Panc1 (cell line): ENCODE measurements at regions not wholly inside any gene's neighbourhood (a gene's known extent, or its start where the extent isn't known, plus 50 kb on each side); places are given as distances from the start of the nearest gene placed in this dataset.

Source experiments
- ATAC-seq: fragments of 200-7000 bp; cut with Tn5 transposase; 2 replicates; pipeline ENCODE4 v1.9.1; 2020; ENCODE audit warnings: mild to moderate bottlenecking, moderate library complexity
- BruUV-seq: library from RNA; stranded (reverse); fragments of 400-500 nt; replicated peaks from 2 replicates; lab custom pipeline; 2021; lab: Mats Ljungman, UMichigan
- CTCF ChIA-PET: fragments of 300-600 bp; sonication (Branson Sonifier 250); formaldehyde crosslinking; loops from one replicate; lab custom pipeline; 2022; ENCODE audit warnings: antibody characterized with exemption; lab: Charles Lee
- POLR2A ChIA-PET: fragments of 300-600 bp; sonication (Branson Sonifier 250); formaldehyde crosslinking; loops from one replicate; lab custom pipeline; 2022; ENCODE audit warnings: antibody characterized with exemption; lab: Charles Lee
- DNase-seq: peaks from one replicate; pipeline ENCODE4 v3.0.0-alpha.2; 2010; ENCODE audit warnings: low read depth, low spot score
- H3K27ac ChIP-seq: 2 replicates; pipeline ENCODE4 v1.5.1; 2011; ENCODE audit warnings: mild to moderate bottlenecking, low read length, inconsistent platforms
- H3K27me3 ChIP-seq: fragments of 200-500 bp; sonication (Bioruptor generic); 2 replicates; pipeline ENCODE4 v1.6.0; 2014; ENCODE audit warnings: low read length, inconsistent platforms; ENCODE audit not compliant: control insufficient read depth, insufficient read depth
- H3K36me3 ChIP-seq: fragments of 200-500 bp; sonication (Bioruptor generic); 2 replicates; pipeline ENCODE4 v1.5.1; 2014; ENCODE audit warnings: inconsistent platforms, mild to moderate bottlenecking, low read length, moderate library complexity; ENCODE audit not compliant: control insufficient read depth, insufficient read depth
- H3K4me1 ChIP-seq: 2 replicates; pipeline ENCODE4 v1.5.1; 2011; ENCODE audit warnings: inconsistent platforms, mild to moderate bottlenecking, low read length, moderate library complexity; ENCODE audit not compliant: control insufficient read depth, insufficient read depth
- H3K4me3 ChIP-seq, 2 experiments: 2 replicates each; pipeline ENCODE4 v1.5.1; 2011 to 2012; ENCODE audit warnings: low read depth in 2 of 2, low read length in 2 of 2, mild to moderate bottlenecking in 2 of 2, inconsistent platforms in 1 of 2, moderate library complexity in 1 of 2
- H3K9me3 ChIP-seq: fragments of 200-500 bp; sonication (Bioruptor generic); 2 replicates; pipeline ENCODE4 v1.5.1; 2014; ENCODE audit warnings: low read depth, mild to moderate bottlenecking, inconsistent platforms, low read length, moderate library complexity; ENCODE audit not compliant: control insufficient read depth, insufficient read depth
- POLR2AphosphoS5 ChIP-seq: IDR thresholded peaks from 2 replicates; pipeline ENCODE4 v1.6.1; 2012; ENCODE audit warnings: mild to moderate bottlenecking, low read depth, low read length, moderate library complexity
- SIN3A ChIP-seq: IDR thresholded peaks from 2 replicates; pipeline ENCODE4 v1.6.1; 2012; ENCODE audit warnings: low read depth, mild to moderate bottlenecking, low read length, moderate library complexity, borderline replicate concordance; ENCODE audit not compliant: insufficient read depth
- TCF7L2 ChIP-seq: IDR thresholded peaks from 2 replicates; pipeline ENCODE4 v1.6.1; 2011; ENCODE audit warnings: mild to moderate bottlenecking, low read depth, low read length, inconsistent platforms
- in situ Hi-C: cut with HindIII; loops from 2 replicates; pipeline ENCODE4 v1.10.0; 2016; ENCODE audit warnings: low sequenced_read_pairs, low pct_unique_long_range_greater_than_20kb
- intact Hi-C: fragments of 100-400 bp; cut with micrococcal nuclease; formaldehyde crosslinking; loops from one replicate; pipeline ENCODE4 v1.10.0; 2022; ENCODE audit not compliant: unreplicated experiment
- TF ChIP-seq, protein P1 (sequence below): fragments of 450-650 bp; IDR thresholded peaks from 2 replicates; pipeline ENCODE4 v1.5.1; 2017; ENCODE audit warnings: mild to moderate bottlenecking
- TF ChIP-seq, protein P2 (sequence below), 2 experiments: IDR thresholded peaks; 2 replicates each; pipeline ENCODE4 v1.6.1; 2011 to 2012; ENCODE audit warnings: low read depth in 2 of 2, control low read depth in 1 of 2, low read length in 1 of 2, mild to moderate bottlenecking in 1 of 2, moderate library complexity in 1 of 2; ENCODE audit not compliant: insufficient read depth in 1 of 2

DNA sequence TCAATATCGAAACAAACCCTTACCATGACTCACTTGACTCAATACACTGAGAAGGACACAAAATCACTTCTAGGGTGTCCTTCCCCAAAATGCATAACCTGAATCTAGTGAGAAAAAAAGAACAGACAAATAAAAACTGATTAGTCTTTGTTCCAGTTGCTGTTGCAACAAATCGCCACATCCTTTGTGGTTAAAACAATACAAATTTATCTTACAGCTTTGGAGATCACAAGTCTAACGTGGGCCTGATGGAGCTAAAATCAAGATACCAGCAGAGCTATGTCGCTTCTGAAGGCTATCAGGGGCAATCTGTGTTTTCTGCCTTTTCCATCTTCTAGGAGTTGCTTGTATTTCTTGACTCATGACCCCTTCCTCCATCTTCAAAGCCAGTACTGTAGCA lies 541.7 kb downstream of the KCNJ3 start:
- intact Hi-C loops (no loop called here), in situ Hi-C loops (no loop called here)
- H3K4me3 ChIP-seq, result no peak overlapping the region
- H3K4me1 ChIP-seq, result no peaks in the 10 kb centered on the region
- no peak for DNase-seq
- no TSS peak for BruUV-seq
- CTCF ChIA-PET, result no interaction called here
- POLR2A ChIA-PET, result no interaction called here
- H3K36me3 ChIP-seq, result no peaks in the 10 kb centered on the region; the same call in 1 of the 2 replicates
- H3K27ac ChIP-seq, result no peak overlapping the region
- TF ChIP-seq TCF7L2 (no peak), SIN3A (no peak), POLR2AphosphoS5 (no peak)
- TF ChIP-seq, protein P1, sequence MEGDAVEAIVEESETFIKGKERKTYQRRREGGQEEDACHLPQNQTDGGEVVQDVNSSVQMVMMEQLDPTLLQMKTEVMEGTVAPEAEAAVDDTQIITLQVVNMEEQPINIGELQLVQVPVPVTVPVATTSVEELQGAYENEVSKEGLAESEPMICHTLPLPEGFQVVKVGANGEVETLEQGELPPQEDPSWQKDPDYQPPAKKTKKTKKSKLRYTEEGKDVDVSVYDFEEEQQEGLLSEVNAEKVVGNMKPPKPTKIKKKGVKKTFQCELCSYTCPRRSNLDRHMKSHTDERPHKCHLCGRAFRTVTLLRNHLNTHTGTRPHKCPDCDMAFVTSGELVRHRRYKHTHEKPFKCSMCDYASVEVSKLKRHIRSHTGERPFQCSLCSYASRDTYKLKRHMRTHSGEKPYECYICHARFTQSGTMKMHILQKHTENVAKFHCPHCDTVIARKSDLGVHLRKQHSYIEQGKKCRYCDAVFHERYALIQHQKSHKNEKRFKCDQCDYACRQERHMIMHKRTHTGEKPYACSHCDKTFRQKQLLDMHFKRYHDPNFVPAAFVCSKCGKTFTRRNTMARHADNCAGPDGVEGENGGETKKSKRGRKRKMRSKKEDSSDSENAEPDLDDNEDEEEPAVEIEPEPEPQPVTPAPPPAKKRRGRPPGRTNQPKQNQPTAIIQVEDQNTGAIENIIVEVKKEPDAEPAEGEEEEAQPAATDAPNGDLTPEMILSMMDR, result no peak
- TF ChIP-seq, protein P2, sequence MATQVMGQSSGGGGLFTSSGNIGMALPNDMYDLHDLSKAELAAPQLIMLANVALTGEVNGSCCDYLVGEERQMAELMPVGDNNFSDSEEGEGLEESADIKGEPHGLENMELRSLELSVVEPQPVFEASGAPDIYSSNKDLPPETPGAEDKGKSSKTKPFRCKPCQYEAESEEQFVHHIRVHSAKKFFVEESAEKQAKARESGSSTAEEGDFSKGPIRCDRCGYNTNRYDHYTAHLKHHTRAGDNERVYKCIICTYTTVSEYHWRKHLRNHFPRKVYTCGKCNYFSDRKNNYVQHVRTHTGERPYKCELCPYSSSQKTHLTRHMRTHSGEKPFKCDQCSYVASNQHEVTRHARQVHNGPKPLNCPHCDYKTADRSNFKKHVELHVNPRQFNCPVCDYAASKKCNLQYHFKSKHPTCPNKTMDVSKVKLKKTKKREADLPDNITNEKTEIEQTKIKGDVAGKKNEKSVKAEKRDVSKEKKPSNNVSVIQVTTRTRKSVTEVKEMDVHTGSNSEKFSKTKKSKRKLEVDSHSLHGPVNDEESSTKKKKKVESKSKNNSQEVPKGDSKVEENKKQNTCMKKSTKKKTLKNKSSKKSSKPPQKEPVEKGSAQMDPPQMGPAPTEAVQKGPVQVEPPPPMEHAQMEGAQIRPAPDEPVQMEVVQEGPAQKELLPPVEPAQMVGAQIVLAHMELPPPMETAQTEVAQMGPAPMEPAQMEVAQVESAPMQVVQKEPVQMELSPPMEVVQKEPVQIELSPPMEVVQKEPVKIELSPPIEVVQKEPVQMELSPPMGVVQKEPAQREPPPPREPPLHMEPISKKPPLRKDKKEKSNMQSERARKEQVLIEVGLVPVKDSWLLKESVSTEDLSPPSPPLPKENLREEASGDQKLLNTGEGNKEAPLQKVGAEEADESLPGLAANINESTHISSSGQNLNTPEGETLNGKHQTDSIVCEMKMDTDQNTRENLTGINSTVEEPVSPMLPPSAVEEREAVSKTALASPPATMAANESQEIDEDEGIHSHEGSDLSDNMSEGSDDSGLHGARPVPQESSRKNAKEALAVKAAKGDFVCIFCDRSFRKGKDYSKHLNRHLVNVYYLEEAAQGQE (IDR thresholded peaks at IDR 0.05; ENCODE audit: insufficient read depth in 1 of 2, low read depth in 2 of 2, low read length in 1 of 2), result no peak
- no peaks in the 10 kb centered on the region for H3K9me3 ChIP-seq
- H3K27me3 ChIP-seq, result no peaks in the 10 kb centered on the region
- ATAC-seq, result no peak

DNA sequence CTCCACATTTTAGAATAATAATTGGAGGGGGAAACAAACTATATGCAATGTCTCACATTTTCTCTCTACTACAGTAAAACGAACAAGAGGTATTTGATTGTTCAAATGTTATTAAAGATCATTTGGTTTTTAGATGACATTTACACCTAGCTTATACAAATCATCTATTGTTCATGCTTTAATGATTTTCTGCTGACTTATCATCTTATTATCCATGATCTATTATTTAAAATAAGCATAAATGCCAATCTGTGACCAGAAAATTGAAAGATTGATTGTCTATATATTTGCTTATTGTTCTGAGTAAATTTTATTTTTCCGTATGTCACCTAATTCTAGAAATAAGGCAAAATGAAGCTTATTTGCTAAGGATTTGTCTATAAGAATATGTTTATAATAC lies 537.2 kb downstream of the KCNJ3 start:
- ChIA-PET POLR2A (no interaction called here), CTCF (no interaction called here)
- DNase-seq, result no peak
- H3K36me3 ChIP-seq, result no peaks in the 10 kb centered on the region
- BruUV-seq, result no TSS peak
- in situ Hi-C loops, result no loop called here
- TF ChIP-seq SIN3A (no peak), POLR2AphosphoS5 (no peak), TCF7L2 (no peak)
- TF ChIP-seq, protein P1, result no peak
- TF ChIP-seq, protein P2 (IDR thresholded peaks at IDR 0.05; ENCODE audit: insufficient read depth in 1 of 2, low read depth in 2 of 2, low read length in 1 of 2), result no peak
- no peak overlapping the region for H3K4me3 ChIP-seq
- ATAC-seq, result no peak
- H3K27ac ChIP-seq, result no peak overlapping the region
- no peaks in the 10 kb centered on the region for H3K4me1 ChIP-seq
- no peaks in the 10 kb centered on the region for H3K27me3 ChIP-seq
- intact Hi-C loops, result no loop called here
- H3K9me3 ChIP-seq, result no peaks in the 10 kb centered on the region
